M059J (cell line): ENCODE measurements at regions not wholly inside any gene's neighbourhood (a gene's known extent, or its start where the extent isn't known, plus 50 kb on each side); places are given as distances from the start of the nearest gene placed in this dataset.

Experiments
- DNase-seq: peaks from one replicate; pipeline ENCODE4 v3.0.0-alpha.2; 2012; ENCODE audit warnings: low read depth

DNA sequence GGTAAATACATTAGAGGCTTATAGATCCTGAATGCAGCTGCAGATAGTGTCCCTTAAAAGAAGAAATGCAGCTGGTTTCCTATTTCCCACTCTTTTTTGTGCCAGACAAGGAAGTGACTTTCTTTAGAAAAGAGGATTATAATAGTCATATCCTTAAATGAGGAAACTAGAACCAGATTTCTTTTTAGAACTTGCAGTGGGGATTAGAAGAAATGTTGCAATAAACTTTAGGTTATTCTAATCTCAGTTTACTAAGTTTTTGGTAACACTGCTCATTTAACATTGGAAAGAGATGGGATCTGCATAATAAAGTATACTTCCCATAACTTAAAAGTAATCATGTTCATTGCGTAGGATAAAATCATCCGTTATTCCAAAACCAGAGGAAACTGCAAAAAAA is 101.9 kb downstream of the SLIT2 start:
- no peak for DNase-seq

DNA sequence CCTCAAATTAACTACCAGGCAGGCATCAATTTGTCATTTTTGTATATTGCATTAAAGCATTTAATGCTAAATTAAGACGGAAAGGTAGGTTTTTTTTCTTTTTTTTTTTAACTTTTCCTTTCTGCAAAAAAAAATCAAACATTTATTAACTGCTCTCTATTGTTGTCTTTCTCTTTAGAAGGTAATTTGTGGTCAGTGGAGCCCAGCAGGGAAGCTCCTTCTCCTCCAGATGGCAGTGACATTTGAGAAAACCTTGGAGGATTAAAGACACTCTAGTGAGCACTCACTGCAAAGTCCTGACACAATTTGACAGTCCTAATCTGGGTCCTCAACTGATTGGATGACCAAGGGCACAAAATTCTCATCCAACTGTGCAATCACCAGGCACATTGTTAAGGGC is 102.4 kb downstream of the SLIT2 start:
- peak; percentile 44 for DNase-seq

DNA sequence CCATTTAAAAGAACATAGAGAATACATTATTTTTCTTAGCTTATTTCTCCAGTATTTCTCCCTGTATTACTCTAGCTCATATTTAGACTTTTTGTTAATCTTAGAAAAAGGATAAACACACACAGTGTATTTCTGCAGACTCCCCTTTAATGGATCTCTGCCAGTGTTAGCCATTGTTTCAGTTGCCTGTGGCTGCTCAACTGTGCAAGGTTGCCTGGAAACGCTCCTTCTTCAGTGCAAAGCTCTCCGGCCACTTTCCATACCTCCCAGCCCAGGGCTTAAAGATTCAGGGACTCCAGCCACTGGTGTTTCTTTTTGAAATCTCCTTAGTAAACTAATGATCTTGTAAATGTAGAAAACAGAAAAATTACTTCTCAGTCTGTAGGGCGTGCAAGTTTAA is 104.9 kb downstream of the SLIT2 start:
- DNase-seq, result peak; percentile 58

DNA sequence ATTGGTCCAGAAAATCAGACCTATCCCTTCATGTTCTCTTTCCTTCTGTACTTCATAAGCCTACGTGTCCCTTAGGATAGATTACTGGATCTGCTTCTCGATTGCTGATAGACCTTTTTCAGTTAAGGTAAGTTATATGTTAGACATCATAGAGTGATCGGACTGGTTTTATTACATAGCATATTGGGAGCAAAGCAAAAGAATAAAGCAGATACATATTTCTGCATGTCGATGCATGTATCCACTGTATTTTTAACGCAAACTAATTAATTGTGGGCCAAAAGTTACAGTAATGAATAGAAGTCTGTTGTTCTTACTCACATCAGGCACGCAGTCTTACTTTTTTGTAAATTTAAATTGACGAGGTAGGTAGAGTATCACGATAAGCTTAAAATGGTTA is 106.4 kb downstream of the SLIT2 start:
- no peak for DNase-seq

DNA sequence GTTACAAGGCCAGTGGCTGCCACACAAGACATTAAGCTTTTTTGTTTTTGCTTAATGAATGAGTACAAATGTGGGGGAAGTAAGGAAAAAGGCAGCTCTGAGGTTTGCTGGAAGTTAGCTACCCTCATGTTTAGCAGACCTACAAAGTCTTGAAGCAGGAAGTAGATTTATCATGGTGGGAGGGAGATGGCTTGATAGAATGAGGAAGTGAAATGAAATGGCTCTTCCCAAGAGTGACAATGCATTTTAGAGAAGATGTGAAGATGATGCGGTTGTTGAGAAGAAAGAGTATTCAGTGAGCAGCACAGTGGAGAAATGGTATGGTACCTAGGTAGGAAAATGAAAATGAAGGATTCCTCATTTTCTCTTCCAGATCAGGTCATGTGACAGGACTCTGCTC is 108.0 kb downstream of the SLIT2 start:
- no peak for DNase-seq

DNA sequence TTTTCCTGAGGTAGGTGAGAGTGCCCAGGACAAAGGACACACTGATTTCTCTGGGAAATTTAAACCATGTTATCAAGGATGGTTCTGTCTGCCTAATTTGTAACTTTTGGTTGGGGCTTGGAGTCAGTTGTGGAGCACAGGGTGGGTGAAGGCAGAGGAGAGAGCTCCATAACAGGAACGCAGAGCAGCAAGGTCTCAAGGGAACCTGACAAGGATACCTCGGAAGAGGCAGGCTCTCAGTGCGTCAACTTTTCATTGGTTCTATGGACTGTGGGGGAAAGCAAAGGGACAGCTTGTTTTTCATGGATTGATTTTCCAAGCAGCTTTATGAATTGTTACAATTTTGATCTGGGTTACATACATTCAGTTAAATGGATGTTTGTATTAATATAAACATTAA is 110.4 kb downstream of the SLIT2 start:
- DNase-seq, result no peak

DNA sequence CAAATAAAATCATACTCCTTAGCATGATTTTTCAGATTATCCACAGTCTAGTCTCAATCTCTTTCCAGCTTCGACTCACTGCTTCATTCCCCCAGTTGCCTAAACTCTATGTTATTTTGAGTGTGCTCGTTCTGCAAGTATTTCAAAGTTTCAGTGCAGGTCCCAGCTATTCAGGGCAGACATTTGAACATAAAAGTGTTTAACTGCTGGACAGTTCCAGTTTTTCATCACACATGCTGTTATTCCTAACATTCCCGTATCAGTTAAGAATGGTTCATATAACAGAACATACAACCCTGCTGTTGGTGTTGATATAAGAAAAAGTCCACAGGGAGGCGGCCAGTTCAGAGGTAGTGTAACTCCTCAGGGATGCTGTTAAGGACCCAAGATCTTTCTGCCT is 113.3 kb downstream of the SLIT2 start:
- no peak for DNase-seq

DNA sequence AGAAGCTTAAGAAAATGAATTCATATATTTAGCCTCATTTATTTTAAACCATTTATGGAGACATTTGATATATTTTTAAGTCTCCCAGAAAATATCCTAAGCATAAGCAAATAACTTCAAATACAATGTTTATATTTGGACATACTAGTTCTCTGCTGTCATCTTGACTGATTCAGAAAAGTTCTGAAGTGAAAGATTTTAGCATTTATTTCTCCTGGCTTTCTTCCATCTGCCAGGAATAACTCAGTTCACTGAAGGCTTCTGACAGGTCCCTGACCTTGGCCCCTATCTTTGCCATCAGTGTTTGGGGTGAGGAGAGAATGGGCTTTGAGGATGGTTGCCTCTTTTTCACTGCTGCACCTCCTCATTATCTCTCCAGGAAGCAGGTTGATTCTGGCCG is 115.7 kb downstream of the SLIT2 start:
- no peak for DNase-seq

DNA sequence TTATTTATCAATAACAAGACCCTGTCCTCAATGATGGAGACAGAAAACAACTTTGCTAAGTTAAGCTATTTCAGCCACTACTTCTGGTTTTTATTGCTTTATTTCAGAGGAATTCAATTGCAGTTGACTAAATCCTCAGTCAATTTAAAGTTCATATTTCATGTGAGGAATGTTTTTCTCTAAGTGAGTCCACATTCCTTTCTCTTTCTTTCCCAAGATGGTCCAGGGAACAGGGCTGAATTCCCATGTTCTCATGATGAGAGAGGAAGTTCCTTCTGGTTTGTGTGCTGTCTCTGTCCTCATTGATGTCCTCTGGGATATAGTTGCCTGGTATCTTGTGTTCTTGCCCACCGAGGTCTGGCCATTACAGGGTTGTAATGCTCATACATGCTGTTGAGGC is 117.2 kb downstream of the SLIT2 start:
- DNase-seq, result no peak

DNA sequence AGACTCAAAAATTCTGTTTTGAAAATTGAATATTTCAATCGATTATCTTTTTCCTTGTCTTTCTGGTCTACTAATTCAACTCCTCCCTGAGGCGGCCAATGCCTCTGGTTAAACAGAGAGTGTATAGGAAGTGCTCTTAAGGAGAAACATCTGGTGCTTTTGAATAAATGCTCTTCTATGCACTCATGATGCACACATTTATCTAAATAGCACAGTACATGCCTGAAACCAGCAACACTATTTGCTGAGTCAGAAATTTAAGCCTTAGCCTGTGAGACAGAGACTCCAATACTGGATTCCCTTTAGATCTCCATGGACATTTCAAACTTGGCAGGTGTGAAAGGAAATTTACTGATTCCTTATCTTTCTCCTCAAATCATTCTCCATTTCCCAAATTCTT is 118.6 kb downstream of the SLIT2 start:
- no peak for DNase-seq

DNA sequence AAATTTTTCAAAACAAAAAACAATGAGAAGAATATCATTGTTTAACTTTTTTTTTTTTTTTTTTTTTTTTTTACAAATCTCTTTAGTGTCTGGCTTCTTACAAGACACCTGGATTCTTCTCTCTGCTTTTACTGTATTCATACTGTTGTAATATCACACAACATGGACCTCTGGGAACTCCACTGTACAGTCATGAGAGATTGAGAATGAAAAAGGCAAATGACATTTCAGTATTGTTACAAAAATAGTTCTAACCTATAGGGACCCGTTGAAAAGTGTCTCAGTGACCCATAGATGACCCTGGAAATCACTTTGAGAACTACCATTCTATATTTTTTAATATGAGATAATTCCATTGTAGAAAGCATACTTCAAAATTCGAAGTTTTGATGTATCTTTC is 124.4 kb downstream of the SLIT2 start:
- no peak for DNase-seq

DNA sequence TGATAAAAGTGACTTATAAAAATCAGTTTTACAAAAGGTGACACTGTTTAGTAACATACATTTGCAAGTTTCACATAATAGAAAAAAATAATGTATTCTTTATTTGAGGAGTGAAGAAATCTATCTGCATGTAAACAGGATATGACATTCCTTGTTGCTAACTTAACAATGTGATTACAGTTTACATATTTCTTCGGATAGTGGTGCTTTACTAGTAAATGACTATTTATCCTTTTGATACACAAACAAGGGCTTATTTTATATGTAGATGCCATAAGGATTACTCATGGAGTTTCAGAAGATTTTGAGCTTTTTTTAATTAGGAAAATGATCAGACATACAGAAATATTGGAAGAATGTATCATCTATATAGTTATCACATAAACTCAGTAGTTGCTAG is 126.5 kb downstream of the SLIT2 start:
- no peak for DNase-seq

DNA sequence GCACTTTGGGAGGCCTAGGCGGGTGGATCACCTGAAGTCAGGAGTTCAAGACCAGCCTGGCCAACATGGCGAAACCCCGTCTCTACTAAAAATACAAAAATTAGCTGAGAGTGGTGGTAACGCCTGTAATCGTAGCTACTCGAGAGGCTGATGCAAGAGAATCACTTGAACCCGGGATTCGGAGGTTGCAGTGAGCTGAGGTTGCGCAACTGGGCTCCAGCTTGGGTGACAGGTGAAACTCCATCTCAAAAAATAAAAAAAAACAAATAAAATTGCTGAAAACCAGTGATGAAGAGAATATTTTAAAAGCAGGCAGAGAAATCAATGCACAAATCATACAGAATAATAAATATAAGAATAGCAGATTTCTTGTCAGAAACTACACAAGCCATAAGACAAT is 129.3 kb downstream of the SLIT2 start:
- no peak for DNase-seq

DNA sequence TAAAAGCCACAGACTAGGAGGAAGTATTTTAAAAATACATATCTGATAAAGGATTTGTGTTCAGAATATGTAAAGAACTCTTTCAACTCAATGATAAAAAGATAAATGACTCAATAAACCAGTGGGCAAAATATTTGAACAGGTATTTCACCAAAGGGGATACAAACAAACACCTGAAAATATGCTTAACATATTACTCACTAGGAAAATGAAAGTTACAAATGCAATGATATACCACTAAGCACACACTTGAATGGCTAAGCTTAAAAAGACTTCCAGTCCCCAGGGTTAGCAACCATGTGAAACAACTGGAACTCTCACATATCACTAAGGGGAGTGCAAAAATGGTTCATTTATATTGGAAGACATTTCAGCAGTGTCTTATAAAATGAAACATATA is 131.6 kb downstream of the SLIT2 start:
- no peak for DNase-seq

DNA sequence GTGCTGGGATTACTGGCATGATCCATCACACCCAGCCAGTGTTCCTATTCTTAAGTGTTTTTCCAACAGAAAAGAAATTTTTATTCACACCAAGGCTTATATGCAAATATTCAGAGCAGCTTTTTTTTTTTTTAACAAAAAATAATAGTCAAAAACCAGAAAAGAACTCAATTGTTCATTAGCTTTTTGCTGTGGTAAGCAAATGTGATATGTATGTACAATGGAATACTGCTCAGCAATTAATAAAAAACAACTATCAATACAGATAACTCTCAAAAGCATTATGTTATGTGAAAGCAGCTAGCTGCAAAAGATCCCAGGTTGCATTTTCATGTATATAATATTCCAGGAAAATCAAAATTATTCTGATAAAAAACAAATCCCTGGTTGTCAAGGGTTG is 132.3 kb downstream of the SLIT2 start:
- no peak for DNase-seq

DNA sequence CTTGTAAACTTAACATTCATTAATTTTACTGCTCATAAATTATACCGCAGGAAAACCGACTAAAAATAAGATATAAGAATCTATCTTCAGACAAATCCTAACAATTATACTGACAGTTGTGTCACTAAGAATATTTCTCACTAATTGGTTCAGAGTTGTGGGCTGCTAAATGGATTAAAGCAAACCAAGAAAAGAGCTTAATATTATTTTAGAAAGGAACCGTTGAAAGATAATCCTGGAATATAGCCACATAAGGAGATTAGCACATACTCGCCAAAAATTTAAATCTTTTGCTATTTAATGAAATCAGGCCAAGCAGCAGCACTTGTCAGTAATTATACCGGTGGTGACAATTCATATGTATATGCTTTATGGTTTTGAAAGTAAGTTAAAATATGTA is 132.8 kb downstream of the SLIT2 start:
- DNase-seq, result no peak

DNA sequence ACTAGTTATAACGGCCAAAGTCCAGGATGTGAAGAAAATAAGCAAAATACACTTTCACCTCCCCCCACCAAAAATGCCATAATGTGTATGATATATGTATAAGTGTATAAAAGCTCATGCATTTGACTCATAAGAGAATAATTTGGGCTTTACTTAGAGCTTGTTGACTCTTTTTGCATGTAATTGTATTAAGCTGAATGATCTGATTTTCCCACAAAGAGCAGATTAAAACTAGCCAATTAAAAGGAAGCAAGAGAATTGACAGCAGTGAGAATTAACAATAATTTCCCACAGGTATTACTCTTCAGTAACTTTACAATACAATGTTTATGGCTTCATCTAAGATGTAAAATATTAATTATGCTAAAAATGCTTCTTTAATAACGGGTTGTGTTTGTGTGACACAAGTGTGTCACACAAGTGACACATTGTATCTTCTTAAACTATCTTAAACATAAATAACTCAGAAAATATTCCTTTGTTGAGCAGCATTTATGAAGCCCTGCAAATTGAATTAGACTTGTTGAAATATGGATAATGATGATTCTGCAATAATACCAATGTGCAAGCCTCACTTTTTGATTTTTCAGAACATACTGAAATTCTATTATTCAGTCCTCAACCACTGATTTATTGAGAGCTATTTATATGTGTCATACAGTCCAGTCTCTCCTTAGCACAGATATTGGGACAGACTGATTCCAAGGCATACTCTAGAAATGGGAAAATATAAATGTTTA is 134.5 kb downstream of the SLIT2 start:
- no peak for DNase-seq

DNA sequence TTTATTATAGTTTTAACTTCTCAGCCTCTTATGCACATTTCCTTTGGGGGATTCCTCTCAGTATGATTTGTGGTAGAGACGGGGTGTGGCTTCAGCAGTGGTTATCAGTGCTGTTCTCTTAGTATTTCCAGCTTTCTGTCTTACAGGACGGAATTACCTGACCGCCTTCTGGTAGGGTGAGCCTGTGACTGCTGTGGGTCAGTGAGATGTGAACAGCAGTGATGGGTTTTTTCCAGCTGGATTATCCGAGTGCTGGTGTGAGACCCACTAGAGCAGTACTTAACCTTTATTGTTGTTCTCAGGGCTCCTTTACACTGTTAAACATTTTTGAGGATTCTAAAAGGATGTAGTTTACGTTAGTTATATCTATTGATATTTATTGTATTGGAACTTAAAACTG is 135.2 kb downstream of the SLIT2 start:
- DNase-seq, result no peak

DNA sequence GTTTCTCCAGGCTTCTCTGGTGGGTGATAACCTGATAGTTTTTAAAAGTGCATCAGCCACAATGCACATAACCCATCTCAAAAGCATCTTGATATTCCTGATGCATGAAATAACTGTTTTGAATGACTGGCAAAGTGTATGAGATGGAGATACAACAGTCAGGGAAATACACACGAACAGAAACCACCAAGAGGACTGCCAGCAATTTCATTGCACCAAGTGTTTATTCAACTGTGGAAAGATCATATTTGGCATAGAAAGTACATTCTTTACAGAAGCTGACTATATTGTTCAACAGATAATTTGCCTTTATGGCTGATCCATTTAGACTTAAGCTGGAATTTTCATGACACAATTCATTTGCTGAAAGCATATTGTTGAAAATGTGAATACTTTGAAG is 139.5 kb downstream of the SLIT2 start:
- peak; percentile 26 for DNase-seq

DNA sequence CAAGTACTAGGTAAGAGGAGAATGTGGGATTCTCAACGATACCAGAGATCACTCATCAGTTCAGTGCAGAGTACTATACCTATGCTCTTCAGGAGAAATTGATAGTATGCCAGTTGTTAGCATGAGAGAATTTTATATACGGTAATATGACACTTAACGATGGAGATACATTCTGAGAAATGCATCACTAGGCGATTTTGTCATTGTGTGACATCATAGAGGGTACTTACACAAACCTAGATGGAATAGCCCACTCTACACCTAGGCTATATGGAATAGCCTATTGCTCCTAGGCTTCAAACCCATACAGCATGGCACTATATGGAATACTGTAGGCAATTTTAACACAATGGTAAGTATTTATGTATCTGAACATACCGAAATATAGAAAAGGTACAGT is 140.2 kb downstream of the SLIT2 start:
- no peak for DNase-seq

DNA sequence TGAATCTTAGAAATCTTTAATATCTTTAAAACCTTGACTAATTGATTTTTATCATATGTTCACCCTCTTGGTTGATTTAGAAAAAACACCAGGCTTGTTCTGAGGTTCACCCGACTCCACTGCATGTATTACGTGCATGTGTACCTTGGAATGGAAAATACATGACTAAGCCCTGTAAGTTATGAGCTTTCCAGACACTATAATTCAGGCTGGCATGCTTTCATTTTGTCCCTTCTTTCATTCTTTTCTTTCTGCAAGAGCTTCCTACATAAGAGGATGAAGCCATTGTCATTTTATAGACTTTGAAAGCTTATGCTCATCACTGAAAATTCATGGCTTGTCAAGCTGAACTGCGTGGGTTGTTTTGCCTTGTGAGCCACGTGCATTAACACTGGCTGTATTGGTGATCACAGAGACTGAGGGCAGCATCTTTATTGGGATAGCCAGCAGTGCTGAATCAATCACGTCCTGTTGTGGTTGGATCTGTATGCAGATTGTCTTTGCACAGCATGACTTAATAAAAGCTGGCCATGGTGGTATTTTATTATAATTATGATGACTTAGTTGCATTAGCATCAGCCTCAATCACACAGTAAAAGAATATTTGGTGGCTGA is 141.9 kb downstream of the SLIT2 start:
- peak; percentile 47 for DNase-seq

DNA sequence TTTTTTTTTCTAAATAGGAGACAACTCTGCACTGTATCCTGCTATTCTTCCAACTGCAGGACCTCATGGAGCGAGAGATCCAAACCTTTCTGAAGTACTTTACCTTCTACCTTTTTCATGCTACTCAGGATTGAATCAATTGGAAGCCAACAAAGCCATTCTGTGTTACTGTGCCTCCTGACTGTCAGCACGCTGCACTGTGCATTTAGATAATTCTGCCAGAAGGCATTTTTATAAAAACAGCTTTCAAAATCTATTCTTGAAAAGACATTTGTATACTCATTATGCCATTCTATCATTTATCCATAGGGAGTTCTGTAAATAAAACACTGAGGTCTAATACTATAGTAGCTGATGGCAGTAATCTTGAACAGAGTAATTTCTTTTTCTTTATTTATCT is 142.8 kb downstream of the SLIT2 start:
- DNase-seq, result no peak

DNA sequence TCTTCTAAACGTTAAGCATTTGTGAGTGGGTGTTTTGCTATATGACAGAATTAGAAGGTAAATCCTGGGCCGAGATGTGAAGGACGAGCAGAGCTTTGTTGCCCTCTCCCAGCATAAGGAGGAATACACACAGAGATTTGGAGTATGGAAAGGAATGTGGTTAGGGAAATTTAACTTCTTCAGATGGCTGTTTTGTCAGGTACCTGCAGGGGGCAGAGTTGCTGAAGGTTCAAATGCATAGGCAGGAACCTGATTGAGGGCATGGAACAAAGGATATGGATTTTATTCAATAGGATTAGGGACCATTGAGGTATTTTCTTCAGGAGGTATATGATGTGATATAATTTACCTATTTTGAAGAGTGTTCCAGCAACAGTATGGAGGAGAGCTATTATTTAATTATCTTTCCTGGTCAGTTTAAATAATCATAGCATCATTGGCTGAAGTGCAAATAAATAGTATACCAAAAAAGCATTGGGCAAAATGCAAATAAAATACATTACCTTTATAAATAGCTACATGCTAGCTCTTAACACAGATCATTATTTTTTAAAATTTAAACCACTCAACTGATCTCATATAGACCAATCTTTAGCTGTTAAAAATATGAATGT is 143.6 kb downstream of the SLIT2 start:
- DNase-seq, result peak; percentile 54

DNA sequence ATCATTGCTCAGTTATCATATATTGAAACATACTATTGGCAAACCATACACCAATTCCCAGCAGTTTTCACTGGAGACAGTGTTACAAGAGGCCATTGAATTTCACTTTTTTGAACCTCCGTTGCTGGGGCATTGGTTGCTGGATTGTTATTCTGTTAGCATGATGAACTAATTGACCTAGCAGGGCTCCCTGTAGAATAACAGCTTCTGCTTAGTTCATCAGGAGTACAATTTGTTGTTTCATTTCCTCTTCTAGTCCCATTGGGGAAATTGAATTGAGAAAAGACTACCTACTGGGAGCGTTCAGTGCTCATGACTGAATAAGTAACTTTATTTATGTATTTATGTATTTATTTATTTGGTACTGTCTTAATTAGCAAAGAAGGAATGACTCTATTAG is 151.6 kb downstream of the SLIT2 start:
- no peak for DNase-seq
